SU-DHL-6 (cell line): ENCODE measurements at regions not wholly inside any gene's neighbourhood (a gene's known extent, or its start where the extent isn't known, plus 50 kb on each side); places are given as distances from the start of the nearest gene placed in this dataset.
"Not testable (repeated sequence)": the region's sequence is repeated elsewhere in the genome, so short reads cannot be mapped to it uniquely, and the experiment has no call there.

ENCODE experiments used
- CTCF ChIP-seq: fragments of 200-600 bp; sonication (generic); IDR thresholded peaks from one replicate; pipeline ENCODE4 v1.5.1; 2017; ENCODE audit warnings: antibody characterized with exemption, mild to moderate bottlenecking, low read length, moderate library complexity; ENCODE audit not compliant: insufficient read depth, poor library complexity, severe bottlenecking
- EZH2phosphoT487 ChIP-seq: fragments of 200-600 bp; sonication (generic), shearing (Covaris generic); conservative IDR thresholded peaks from 2 replicates; pipeline ENCODE4 v1.6.1; 2018; ENCODE audit warnings: mild to moderate bottlenecking, antibody characterized with exemption, low read length, moderate library complexity, mixed read lengths

- TF ChIP-seq CTCF, EZH2phosphoT487: not testable (repeated sequence)
These were observed 49.9 kb upstream of the ZNF527 start for GRCh38 chr19:37320988-37321387.
